ENCODE measurements at regions not wholly inside any gene's neighbourhood (a gene's known extent, or its start where the extent isn't known, plus 50 kb on each side); places are given as distances from the start of the nearest gene placed in this dataset.

GRCh38 chr1:244958593-244958992 lies 94.2 kb upstream of the HNRNPU start:
- no peak overlapping the region for H2AFZ ChIP-seq
- no peak overlapping the region for H3K4me3 ChIP-seq
- peaks cover 7% of the 10 kb centered on the region for H3K4me1 ChIP-seq (ENCODE audit: insufficient read depth)
- WGBS (ENCODE audit: low lambda C conversion rate, missing lambda C conversion rate) = 93% methylated on average over 4 of the region's 4 CpGs
- DNase-seq (ENCODE audit: low spot score) = no peak
- H3K79me2 ChIP-seq = no peaks in the 10 kb centered on the region
- no peaks in the 10 kb centered on the region for H3K36me3 ChIP-seq (replicated peaks; ENCODE audit: insufficient read depth, low read depth)
- H3K9me2 ChIP-seq (replicated peaks; ENCODE audit: insufficient read depth) = no peaks in the 10 kb centered on the region
- H3K9me3 ChIP-seq (ENCODE audit: low read depth) = no peaks in the 10 kb centered on the region
- no peaks in the 10 kb centered on the region for H3K27me3 ChIP-seq
- no peaks in the 10 kb centered on the region for H4K20me1 ChIP-seq (ENCODE audit: insufficient read depth, poor library complexity, severe bottlenecking)
- H3K4me2 ChIP-seq = no peak overlapping the region
- H3K27ac ChIP-seq = no peak overlapping the region
- TF ChIP-seq CTCF (IDR thresholded peaks at IDR 0.05; ENCODE audit: poor library complexity) (no peak), EZH2phosphoT487 (IDR thresholded peaks at IDR 0.05; ENCODE audit: low read depth, severe bottlenecking, unreplicated experiment) (no peak), EZH2 (IDR thresholded peaks at IDR 0.05; ENCODE audit: borderline replicate concordance) (no peak)

GRCh38 chr1:244957525-244957924 lies 93.2 kb upstream of the HNRNPU start:
- DNase-seq (ENCODE audit: low spot score) = no peak
- no peak overlapping the region for H2AFZ ChIP-seq
- no peak for TF ChIP-seq CTCF (IDR thresholded peaks at IDR 0.05; ENCODE audit: poor library complexity)
- TF ChIP-seq EZH2phosphoT487 (IDR thresholded peaks at IDR 0.05; ENCODE audit: low read depth, severe bottlenecking, unreplicated experiment) = no peak
- no peak for TF ChIP-seq EZH2 (IDR thresholded peaks at IDR 0.05; ENCODE audit: borderline replicate concordance)
- H3K27me3 ChIP-seq = no peaks in the 10 kb centered on the region
- H3K4me2 ChIP-seq = no peak overlapping the region
- H3K36me3 ChIP-seq (replicated peaks; ENCODE audit: insufficient read depth, low read depth) = no peaks in the 10 kb centered on the region
- 87% methylated on average over 6 of the region's 6 CpGs for WGBS (ENCODE audit: low lambda C conversion rate, missing lambda C conversion rate)
- no peaks in the 10 kb centered on the region for H3K9me2 ChIP-seq (replicated peaks; ENCODE audit: insufficient read depth)
- H4K20me1 ChIP-seq (ENCODE audit: insufficient read depth, poor library complexity, severe bottlenecking) = no peaks in the 10 kb centered on the region
- H3K79me2 ChIP-seq = no peaks in the 10 kb centered on the region
- H3K9me3 ChIP-seq (ENCODE audit: low read depth) = no peaks in the 10 kb centered on the region
- no peak overlapping the region for H3K4me3 ChIP-seq
- peaks cover 4% of the 10 kb centered on the region for H3K4me1 ChIP-seq (ENCODE audit: insufficient read depth)
- H3K27ac ChIP-seq = no peak overlapping the region

GRCh38 chr1:244957122-244957521 lies 92.8 kb upstream of the HNRNPU start:
- H3K4me1 ChIP-seq (ENCODE audit: insufficient read depth) = peaks cover 4% of the 10 kb centered on the region
- no peak overlapping the region for H3K4me2 ChIP-seq
- H3K9me3 ChIP-seq (ENCODE audit: low read depth) = no peaks in the 10 kb centered on the region
- H2AFZ ChIP-seq = no peak overlapping the region
- no peaks in the 10 kb centered on the region for H4K20me1 ChIP-seq (ENCODE audit: insufficient read depth, poor library complexity, severe bottlenecking)
- TF ChIP-seq CTCF (IDR thresholded peaks at IDR 0.05; ENCODE audit: poor library complexity) (no peak), EZH2phosphoT487 (IDR thresholded peaks at IDR 0.05; ENCODE audit: low read depth, severe bottlenecking, unreplicated experiment) (no peak), EZH2 (IDR thresholded peaks at IDR 0.05; ENCODE audit: borderline replicate concordance) (no peak)
- no peak overlapping the region for H3K27ac ChIP-seq
- 99% methylated on average over 6 of the region's 6 CpGs for WGBS (ENCODE audit: low lambda C conversion rate, missing lambda C conversion rate)
- no peaks in the 10 kb centered on the region for H3K79me2 ChIP-seq
- DNase-seq (ENCODE audit: low spot score) = no peak
- H3K27me3 ChIP-seq = no peaks in the 10 kb centered on the region
- no peaks in the 10 kb centered on the region for H3K9me2 ChIP-seq (replicated peaks; ENCODE audit: insufficient read depth)
- H3K36me3 ChIP-seq (replicated peaks; ENCODE audit: insufficient read depth, low read depth) = no peaks in the 10 kb centered on the region
- no peak overlapping the region for H3K4me3 ChIP-seq

- WGBS (ENCODE audit: low lambda C conversion rate, missing lambda C conversion rate) = 84% methylated on average over 5 of the region's 5 CpGs
Observed at GRCh38 chr1:244955661-244956060, 91.3 kb upstream of the HNRNPU start.

More at GRCh38 chr1:244955661-244956060, 91.3 kb upstream of the HNRNPU start:
- DNase-seq (ENCODE audit: low spot score) = no peak
- Histone ChIP-seq H3K4me3 (no peak overlapping the region), H4K20me1 (ENCODE audit: insufficient read depth, poor library complexity, severe bottlenecking) (no peaks in the 10 kb centered on the region), H3K36me3 (replicated peaks; ENCODE audit: insufficient read depth, low read depth) (no peaks in the 10 kb centered on the region), H3K79me2 (no peaks in the 10 kb centered on the region), H3K27me3 (no peaks in the 10 kb centered on the region), H2AFZ (no peak overlapping the region), H3K4me1 (ENCODE audit: insufficient read depth) (peaks cover 4% of the 10 kb centered on the region), H3K27ac (no peak overlapping the region), H3K9me2 (replicated peaks; ENCODE audit: insufficient read depth) (no peaks in the 10 kb centered on the region), H3K4me2 (no peak overlapping the region), H3K9me3 (ENCODE audit: low read depth) (no peaks in the 10 kb centered on the region)
- TF ChIP-seq EZH2phosphoT487 (IDR thresholded peaks at IDR 0.05; ENCODE audit: low read depth, severe bottlenecking, unreplicated experiment) (no peak), CTCF (IDR thresholded peaks at IDR 0.05; ENCODE audit: poor library complexity) (no peak), EZH2 (IDR thresholded peaks at IDR 0.05; ENCODE audit: borderline replicate concordance) (no peak)

Data from hepatocyte (in vitro differentiated cells).